GM12878 (cell line): ENCODE measurements at regions not wholly inside any gene's neighbourhood (a gene's known extent, or its start where the extent isn't known, plus 50 kb on each side); places are given as distances from the start of the nearest gene placed in this dataset.

ENCODE experiments used
- ATAC-seq: fragments of 200-7000 bp; cut with Tn5 transposase; 3 replicates; pipeline ENCODE4 v1.9.1; 2020; ENCODE audit warnings: mild to moderate bottlenecking, moderate library complexity
- BruUV-seq: library from RNA; stranded (reverse); fragments of 400-500 nt; replicated peaks from 2 replicates; lab custom pipeline; 2021; lab: Mats Ljungman, UMichigan
- CTCF ChIA-PET: fragments of 300-600 bp; sonication (Branson Sonifier 250); formaldehyde crosslinking; extraction: SDS; loops from one replicate; lab custom pipeline; 2021; ENCODE audit warnings: inconsistent platforms; lab: Yijun Ruan, JAX
- POLR2A ChIA-PET: fragments of 350-600 bp; formaldehyde crosslinking; extraction: SDS; loops from one replicate; lab custom pipeline; 2021; ENCODE audit warnings: inconsistent platforms; lab: Charles Lee
- RAD21 ChIA-PET: fragments of 300-600 bp; sonication (Branson Sonifier 250); formaldehyde crosslinking; loops from one replicate; lab custom pipeline; 2023; ENCODE audit warnings: antibody characterized with exemption; ENCODE audit not compliant: unreplicated experiment; lab: Charles Lee
- SMC1A ChIA-PET: fragments of 300-600 bp; sonication (Branson Sonifier 250); formaldehyde crosslinking; loops from one replicate; lab custom pipeline; 2023; ENCODE audit not compliant: unreplicated experiment, uncharacterized antibody; lab: Charles Lee
- DNase-seq: peaks from one replicate; pipeline ENCODE4 v3.0.0-alpha.2; 2011; ENCODE audit warnings: low read depth, low spot score
- FAIRE-seq: peaks from 3 replicates; lab custom pipeline; 2011; peaks lifted over from hg19 to GRCh38; lab: Jason Lieb, UNC
- H2AFZ ChIP-seq: 2 replicates; pipeline ENCODE4 v1.6.0; 2011; ENCODE audit warnings: low read depth, low read length, control low read depth; ENCODE audit not compliant: control insufficient read depth
- H3K27ac ChIP-seq: 2 replicates; pipeline ENCODE4 v1.5.1; 2011; ENCODE audit warnings: control low read depth; ENCODE audit not compliant: control insufficient read depth, insufficient read depth
- H3K27me3 ChIP-seq, 2 experiments: replicated peaks in 1 of 2; 2 replicates each; pipeline versions ENCODE4 v1.6.0 to v1.6.1; 2011; ENCODE audit warnings: low read length in 1 of 2; ENCODE audit not compliant: control insufficient read depth in 2 of 2, insufficient read depth in 2 of 2
- H3K36me3 ChIP-seq, 2 experiments: 2 replicates each; pipeline ENCODE4 v1.5.1; 2011; ENCODE audit warnings: low read length in 1 of 2; ENCODE audit not compliant: control insufficient read depth in 2 of 2, insufficient read depth in 2 of 2
- H3K4me1 ChIP-seq: 2 replicates; pipeline ENCODE4 v1.6.1; 2011; ENCODE audit warnings: mild to moderate bottlenecking, low read length, moderate library complexity, mixed read lengths; ENCODE audit not compliant: control insufficient read depth, insufficient read depth
- H3K4me2 ChIP-seq: 2 replicates; pipeline ENCODE4 v1.6.0; 2011; ENCODE audit warnings: control low read depth; ENCODE audit not compliant: control insufficient read depth, insufficient read depth
- H3K4me3 ChIP-seq: fragments of 200-600 bp; sonication (generic); 2 replicates; pipeline ENCODE4 v1.5.1; 2016
- H3K79me2 ChIP-seq: 2 replicates; pipeline ENCODE4 v1.6.0; 2011; ENCODE audit warnings: low read length; ENCODE audit not compliant: control insufficient read depth, insufficient read depth
- H3K9ac ChIP-seq: 2 replicates; pipeline ENCODE4 v1.8.0; 2011; ENCODE audit warnings: low read length, control low read depth, mixed read lengths; ENCODE audit not compliant: control insufficient read depth, insufficient read depth
- H3K9me3 ChIP-seq: replicated peaks from 3 replicates; pipeline ENCODE4 v1.5.1; 2011; ENCODE audit warnings: mild to moderate bottlenecking, low read length; ENCODE audit not compliant: control insufficient read depth, insufficient read depth
- H4K20me1 ChIP-seq: 2 replicates; pipeline ENCODE4 v1.6.0; 2011; ENCODE audit not compliant: control insufficient read depth, insufficient read depth
- BCL11A ChIP-seq: IDR thresholded peaks from 2 replicates; pipeline ENCODE4 v1.6.1; 2011; ENCODE audit warnings: low read depth, low read length
- CHD4 ChIP-seq: fragments of 200-600 bp; sonication (generic); IDR thresholded peaks from 2 replicates; pipeline ENCODE4 v1.6.1; 2016; ENCODE audit warnings: mild to moderate bottlenecking
- EGR1 ChIP-seq, 2 experiments: IDR thresholded peaks; 1 replicate in 1 of 2; 2 replicates in 1 of 2; pipeline ENCODE4 v1.6.1; 2011 to 2012; ENCODE audit warnings: low read depth in 2 of 2, low read length in 2 of 2, borderline replicate concordance in 1 of 2, mild to moderate bottlenecking in 1 of 2, moderate library complexity in 1 of 2
- ESRRA ChIP-seq: IDR thresholded peaks from 2 replicates; pipeline ENCODE4 v1.6.1; 2012; ENCODE audit warnings: mild to moderate bottlenecking, low read length, improper control_type of control experiment
- FOXM1 ChIP-seq: IDR thresholded peaks from 2 replicates; pipeline ENCODE4 v1.6.1; 2012; ENCODE audit warnings: low read depth, mild to moderate bottlenecking, inconsistent platforms, low read length, moderate library complexity
- HDAC2 ChIP-seq: fragments of 200-600 bp; sonication (generic); IDR thresholded peaks from 2 replicates; pipeline ENCODE4 v1.6.1; 2017
- IKZF1 ChIP-seq: fragments of 450-650 bp; conservative IDR thresholded peaks from 2 replicates; pipeline ENCODE4 v1.6.1; 2017; ENCODE audit warnings: antibody characterized with exemption, mild to moderate bottlenecking
- MXI1 ChIP-seq: fragments of 150-350 bp; IDR thresholded peaks from 2 replicates; pipeline ENCODE4 v1.6.1; 2011; ENCODE audit warnings: low read depth, mild to moderate bottlenecking, inconsistent platforms, low read length, improper control_type of control experiment
- RFX5 ChIP-seq: IDR thresholded peaks from 2 replicates; pipeline ENCODE4 v1.6.1; 2011; ENCODE audit warnings: low read depth, low read length, improper control_type of control experiment
- STAT3 ChIP-seq: IDR thresholded peaks from 2 replicates; pipeline ENCODE4 v1.6.1; 2011; ENCODE audit warnings: low read depth, low read length, improper control_type of control experiment
- YBX1 ChIP-seq: fragments of 450-650 bp; IDR thresholded peaks from 2 replicates; pipeline ENCODE4 v1.6.1; 2016; ENCODE audit warnings: antibody characterized with exemption
- ZNF622 ChIP-seq: fragments of 450-650 bp; IDR thresholded peaks from 2 replicates; pipeline ENCODE4 v1.6.1; 2017; ENCODE audit warnings: mild to moderate bottlenecking, inconsistent platforms
- WGBS: methylation state at CpG from one replicate; pipeline ENCODE4 v1.1.6; 2016; ENCODE audit warnings: low lambda C conversion rate; ENCODE audit not compliant: insufficient replicate concordance, insufficient coverage; ENCODE audit errors: missing lambda C conversion rate; 5-methylcytosine and 5-hydroxymethylcytosine counted together
- in situ Hi-C: fragments of 300-500 bp; cut with MboI; formaldehyde crosslinking; loops from 9 replicates; pipeline ENCODE4 v1.14.3; 2018; ENCODE audit warnings: mixed read lengths
- intact Hi-C: fragments of 100-400 bp; cut with micrococcal nuclease; formaldehyde crosslinking; loops from one replicate; pipeline ENCODE4 v1.14.2; 2022; ENCODE audit not compliant: unreplicated experiment
- TF ChIP-seq, protein P1 (sequence below): IDR thresholded peaks from 2 replicates; pipeline ENCODE4 v1.6.1; 2012; ENCODE audit warnings: low read depth, low read length, improper control_type of control experiment
- TF ChIP-seq, protein P2 (sequence below): fragments of 450-650 bp; IDR thresholded peaks from 2 replicates; pipeline ENCODE4 v1.6.1; 2017; ENCODE audit warnings: low read depth, mild to moderate bottlenecking, moderate library complexity
- TF ChIP-seq, protein P3 (sequence below): fragments of 450-650 bp; IDR thresholded peaks from 2 replicates; pipeline ENCODE4 v1.6.1; 2017; ENCODE audit warnings: mild to moderate bottlenecking
- TF ChIP-seq, protein P4 (sequence below): fragments of 450-650 bp; IDR thresholded peaks from 2 replicates; pipeline ENCODE4 v1.6.1; 2018; ENCODE audit warnings: borderline replicate concordance, mild to moderate bottlenecking; ENCODE audit not compliant: partially characterized antibody

DNA sequence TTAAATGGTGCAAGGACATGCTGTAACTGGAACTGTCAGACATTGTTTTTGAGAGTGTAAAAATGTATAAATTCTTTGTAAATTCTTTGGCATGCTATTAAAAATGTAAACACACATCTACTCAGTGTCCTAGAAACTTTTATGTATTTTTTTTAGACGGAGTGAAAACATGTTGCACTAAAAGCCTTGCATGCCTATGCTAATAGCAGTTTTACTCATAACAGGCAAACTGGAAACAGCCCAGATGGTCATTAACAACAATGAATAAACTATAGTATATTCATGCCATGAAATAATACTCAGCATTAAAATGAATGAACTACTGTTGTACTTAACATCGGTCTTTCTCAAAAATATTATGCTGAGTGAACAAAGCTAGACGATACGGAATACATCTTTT lies 954.8 kb upstream of the DDX18 start (continued):
- TF ChIP-seq STAT3: no peak
- no peak for TF ChIP-seq ZNF622

DNA sequence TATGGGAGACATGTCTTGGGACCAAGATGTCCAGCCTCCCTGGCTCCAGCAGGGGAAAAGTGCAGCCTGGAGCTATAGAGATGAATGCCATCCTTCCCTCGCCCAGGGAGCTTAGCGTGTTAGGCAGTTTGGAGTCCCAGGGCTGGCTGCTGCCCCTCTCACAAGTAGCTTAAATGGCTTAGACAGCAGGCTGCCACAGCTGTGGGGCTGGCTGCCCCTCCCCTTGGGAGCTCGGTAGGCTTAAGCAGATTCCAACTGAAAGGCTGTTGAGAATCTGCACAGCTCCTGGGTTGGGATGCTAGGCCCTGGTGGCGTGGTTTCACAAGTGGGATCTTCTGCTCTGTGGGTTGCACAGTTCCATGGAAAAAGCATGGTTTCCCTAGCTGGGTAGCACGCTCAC lies 940.5 kb upstream of the DDX18 start:
- ChIA-PET CTCF (no interaction called here), RAD21 (no interaction called here), SMC1A (no interaction called here), POLR2A (no interaction called here)
- BruUV-seq: no TSS peak
- no peak for ATAC-seq
- no peak overlapping the region for H3K4me2 ChIP-seq
- no peaks in the 10 kb centered on the region for H3K9me3 ChIP-seq
- WGBS: 0% methylated on average over 5 of the region's 5 CpGs
- H3K4me3 ChIP-seq: no peak overlapping the region
- in situ Hi-C loops: no loop called here
- H4K20me1 ChIP-seq: no peaks in the 10 kb centered on the region
- H3K4me1 ChIP-seq: no peaks in the 10 kb centered on the region
- H2AFZ ChIP-seq: no peak overlapping the region
- FAIRE-seq: no peak
- no peak overlapping the region for H3K27ac ChIP-seq
- no peaks in the 10 kb centered on the region for H3K79me2 ChIP-seq
- H3K36me3 ChIP-seq: no peaks in the 10 kb centered on the region
- H3K9ac ChIP-seq: no peak overlapping the region
- intact Hi-C loops: no loop called here
- no peaks in the 10 kb centered on the region for H3K27me3 ChIP-seq
- DNase-seq: no peak
- TF ChIP-seq HDAC2 (no peak), CHD4 (no peak), FOXM1 (no peak), MXI1 (no peak), BCL11A (no peak), YBX1 (no peak), ESRRA (no peak), EGR1 (IDR thresholded peaks at IDR 0.05; ENCODE audit: borderline replicate concordance in 1 of 2, low read depth in 2 of 2, low read length in 2 of 2) (no peak), RFX5 (no peak), IKZF1 (no peak)
- TF ChIP-seq, protein P1, sequence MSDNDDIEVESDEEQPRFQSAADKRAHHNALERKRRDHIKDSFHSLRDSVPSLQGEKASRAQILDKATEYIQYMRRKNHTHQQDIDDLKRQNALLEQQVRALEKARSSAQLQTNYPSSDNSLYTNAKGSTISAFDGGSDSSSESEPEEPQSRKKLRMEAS: no peak
- TF ChIP-seq, protein P2, sequence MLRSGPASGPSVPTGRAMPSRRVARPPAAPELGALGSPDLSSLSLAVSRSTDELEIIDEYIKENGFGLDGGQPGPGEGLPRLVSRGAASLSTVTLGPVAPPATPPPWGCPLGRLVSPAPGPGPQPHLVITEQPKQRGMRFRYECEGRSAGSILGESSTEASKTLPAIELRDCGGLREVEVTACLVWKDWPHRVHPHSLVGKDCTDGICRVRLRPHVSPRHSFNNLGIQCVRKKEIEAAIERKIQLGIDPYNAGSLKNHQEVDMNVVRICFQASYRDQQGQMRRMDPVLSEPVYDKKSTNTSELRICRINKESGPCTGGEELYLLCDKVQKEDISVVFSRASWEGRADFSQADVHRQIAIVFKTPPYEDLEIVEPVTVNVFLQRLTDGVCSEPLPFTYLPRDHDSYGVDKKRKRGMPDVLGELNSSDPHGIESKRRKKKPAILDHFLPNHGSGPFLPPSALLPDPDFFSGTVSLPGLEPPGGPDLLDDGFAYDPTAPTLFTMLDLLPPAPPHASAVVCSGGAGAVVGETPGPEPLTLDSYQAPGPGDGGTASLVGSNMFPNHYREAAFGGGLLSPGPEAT: no peak
- TF ChIP-seq, protein P3, sequence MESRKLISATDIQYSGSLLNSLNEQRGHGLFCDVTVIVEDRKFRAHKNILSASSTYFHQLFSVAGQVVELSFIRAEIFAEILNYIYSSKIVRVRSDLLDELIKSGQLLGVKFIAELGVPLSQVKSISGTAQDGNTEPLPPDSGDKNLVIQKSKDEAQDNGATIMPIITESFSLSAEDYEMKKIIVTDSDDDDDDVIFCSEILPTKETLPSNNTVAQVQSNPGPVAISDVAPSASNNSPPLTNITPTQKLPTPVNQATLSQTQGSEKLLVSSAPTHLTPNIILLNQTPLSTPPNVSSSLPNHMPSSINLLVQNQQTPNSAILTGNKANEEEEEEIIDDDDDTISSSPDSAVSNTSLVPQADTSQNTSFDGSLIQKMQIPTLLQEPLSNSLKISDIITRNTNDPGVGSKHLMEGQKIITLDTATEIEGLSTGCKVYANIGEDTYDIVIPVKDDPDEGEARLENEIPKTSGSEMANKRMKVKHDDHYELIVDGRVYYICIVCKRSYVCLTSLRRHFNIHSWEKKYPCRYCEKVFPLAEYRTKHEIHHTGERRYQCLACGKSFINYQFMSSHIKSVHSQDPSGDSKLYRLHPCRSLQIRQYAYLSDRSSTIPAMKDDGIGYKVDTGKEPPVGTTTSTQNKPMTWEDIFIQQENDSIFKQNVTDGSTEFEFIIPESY: no peak
- TF ChIP-seq, protein P4, sequence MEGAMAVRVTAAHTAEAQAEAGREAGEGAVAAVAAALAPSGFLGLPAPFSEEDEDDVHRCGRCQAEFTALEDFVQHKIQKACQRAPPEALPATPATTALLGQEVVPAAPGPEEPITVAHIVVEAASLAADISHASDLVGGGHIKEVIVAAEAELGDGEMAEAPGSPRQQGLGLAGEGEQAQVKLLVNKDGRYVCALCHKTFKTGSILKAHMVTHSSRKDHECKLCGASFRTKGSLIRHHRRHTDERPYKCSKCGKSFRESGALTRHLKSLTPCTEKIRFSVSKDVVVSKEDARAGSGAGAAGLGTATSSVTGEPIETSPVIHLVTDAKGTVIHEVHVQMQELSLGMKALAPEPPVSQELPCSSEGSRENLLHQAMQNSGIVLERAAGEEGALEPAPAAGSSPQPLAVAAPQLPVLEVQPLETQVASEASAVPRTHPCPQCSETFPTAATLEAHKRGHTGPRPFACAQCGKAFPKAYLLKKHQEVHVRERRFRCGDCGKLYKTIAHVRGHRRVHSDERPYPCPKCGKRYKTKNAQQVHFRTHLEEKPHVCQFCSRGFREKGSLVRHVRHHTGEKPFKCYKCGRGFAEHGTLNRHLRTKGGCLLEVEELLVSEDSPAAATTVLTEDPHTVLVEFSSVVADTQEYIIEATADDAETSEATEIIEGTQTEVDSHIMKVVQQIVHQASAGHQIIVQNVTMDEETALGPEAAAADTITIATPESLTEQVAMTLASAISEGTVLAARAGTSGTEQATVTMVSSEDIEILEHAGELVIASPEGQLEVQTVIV: no peak
